ENCODE measurements at regions not wholly inside any gene's neighbourhood (a gene's known extent, or its start where the extent isn't known, plus 50 kb on each side); places are given as distances from the start of the nearest gene placed in this dataset.

DNA sequence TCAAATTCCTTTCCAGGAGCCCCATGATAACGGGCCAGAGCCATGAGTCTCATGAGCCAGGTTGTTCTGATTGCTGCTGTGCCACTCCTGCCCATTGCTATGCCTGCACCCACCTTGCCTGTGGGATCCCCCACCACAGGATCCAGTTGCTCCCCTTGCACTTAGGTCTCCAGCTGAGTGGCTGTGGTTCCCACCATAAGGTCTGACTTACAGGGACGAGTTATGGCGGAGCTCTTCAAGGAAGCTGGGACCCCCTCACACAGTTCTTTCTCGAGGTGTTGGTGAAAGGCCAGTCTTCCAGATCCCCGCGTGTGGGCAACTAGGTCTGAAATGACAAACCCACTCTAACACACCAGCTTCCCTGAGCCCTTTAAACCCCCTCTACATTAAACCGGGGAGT, 111.9 kb upstream of the C14orf180 start:
- no peak overlapping the region for H3K4me3 Mint-ChIP-seq
- H3K4me1 Mint-ChIP-seq: no peaks in the 10 kb centered on the region
- H3K27ac Mint-ChIP-seq (ENCODE audit: low read depth): no peak overlapping the region
- H3K27me3 Mint-ChIP-seq: peaks cover 42% of the 10 kb centered on the region
- ATAC-seq (replicated peaks; ENCODE audit: extremely low read depth, poor library complexity, severe bottlenecking): no peak
- DNase-seq (ENCODE audit: low spot score in 2 of 2): no peak
- no peaks in the 10 kb centered on the region for H3K36me3 Mint-ChIP-seq (ENCODE audit: insufficient read depth)
- no peaks in the 10 kb centered on the region for H3K9me3 Mint-ChIP-seq

DNA sequence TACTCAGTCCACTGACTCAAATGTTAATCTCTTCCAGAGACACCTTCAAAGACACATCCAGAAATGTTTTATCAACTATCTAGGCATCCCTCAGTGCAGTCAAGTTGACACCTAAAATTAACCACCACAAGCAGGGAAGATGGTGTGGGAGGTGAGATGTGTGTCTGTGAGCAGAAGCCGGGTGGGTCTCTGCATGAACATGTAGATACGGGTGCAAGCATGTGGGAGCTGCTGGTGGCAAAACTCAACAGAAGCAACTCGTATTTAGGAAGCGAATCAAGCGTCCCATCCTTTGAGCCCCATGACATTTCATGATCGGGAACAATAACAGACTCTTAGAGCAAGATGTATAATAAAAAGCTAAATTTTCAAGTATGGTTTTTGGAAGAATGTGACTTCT, 110.0 kb upstream of the C14orf180 start:
- Mint-ChIP-seq H3K9me3 (no peaks in the 10 kb centered on the region), H3K4me1 (no peaks in the 10 kb centered on the region), H3K36me3 (ENCODE audit: insufficient read depth) (no peaks in the 10 kb centered on the region), H3K27me3 (peaks cover 32% of the 10 kb centered on the region), H3K4me3 (no peak overlapping the region), H3K27ac (ENCODE audit: low read depth) (no peak overlapping the region)
- ATAC-seq (replicated peaks; ENCODE audit: extremely low read depth, poor library complexity, severe bottlenecking) (no peak), DNase-seq (ENCODE audit: low spot score in 2 of 2) (no peak)

DNA sequence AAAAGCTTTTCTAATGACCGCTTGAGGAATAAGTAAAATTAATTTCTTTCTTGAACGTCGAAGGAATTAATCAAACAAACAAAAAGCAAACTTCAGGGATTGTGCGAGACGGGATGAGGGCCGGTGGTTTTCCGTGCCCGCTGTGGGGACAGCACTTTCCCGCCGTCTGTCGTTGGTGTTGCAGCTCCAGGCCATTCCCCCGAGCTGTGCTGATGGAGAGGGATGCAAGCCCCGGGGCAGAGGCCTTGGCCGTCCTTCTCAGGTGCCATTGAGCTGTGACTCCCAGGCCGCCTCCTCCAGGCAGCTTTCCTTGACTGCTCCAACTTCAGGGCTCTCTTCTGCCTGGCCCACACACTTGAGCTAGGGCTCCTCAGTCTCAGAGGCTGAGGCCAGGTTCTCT, 109.0 kb upstream of the C14orf180 start:
- Mint-ChIP-seq H3K36me3 (ENCODE audit: insufficient read depth) (no peaks in the 10 kb centered on the region), H3K9me3 (no peaks in the 10 kb centered on the region), H3K4me3 (no peak overlapping the region), H3K4me1 (no peaks in the 10 kb centered on the region), H3K27me3 (peaks cover 22% of the 10 kb centered on the region), H3K27ac (ENCODE audit: low read depth) (no peak overlapping the region)
- no peak for ATAC-seq (replicated peaks; ENCODE audit: extremely low read depth, poor library complexity, severe bottlenecking)
- no peak for DNase-seq (ENCODE audit: low spot score in 2 of 2)

DNA sequence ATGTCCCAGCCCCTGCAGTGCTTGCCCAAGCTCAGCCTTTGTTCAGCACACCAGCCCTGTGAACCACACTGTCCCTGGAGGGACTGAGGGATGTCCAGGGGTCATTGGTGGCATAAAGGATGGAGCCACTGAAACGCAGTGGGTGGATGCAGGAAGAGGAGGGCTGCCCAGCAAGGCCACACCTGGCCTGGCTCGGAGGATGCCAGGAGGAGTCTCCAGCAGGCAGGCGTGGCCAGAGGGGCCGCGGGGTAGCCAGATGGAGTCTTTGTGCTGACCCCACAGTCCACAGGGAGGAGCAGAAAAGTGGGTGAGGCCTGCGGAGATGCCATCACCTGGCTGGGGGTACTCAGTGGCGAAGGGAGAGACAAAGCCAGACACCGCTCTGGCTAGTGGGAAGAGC, 108.5 kb upstream of the C14orf180 start:
- peaks cover 18% of the 10 kb centered on the region for H3K27me3 Mint-ChIP-seq
- H3K4me3 Mint-ChIP-seq: no peak overlapping the region
- H3K9me3 Mint-ChIP-seq: no peaks in the 10 kb centered on the region
- ATAC-seq (replicated peaks; ENCODE audit: extremely low read depth, poor library complexity, severe bottlenecking) (no peak), DNase-seq (ENCODE audit: low spot score in 2 of 2) (no peak)
- no peaks in the 10 kb centered on the region for H3K4me1 Mint-ChIP-seq
- H3K36me3 Mint-ChIP-seq (ENCODE audit: insufficient read depth): no peaks in the 10 kb centered on the region
- H3K27ac Mint-ChIP-seq (ENCODE audit: low read depth): no peak overlapping the region

DNA sequence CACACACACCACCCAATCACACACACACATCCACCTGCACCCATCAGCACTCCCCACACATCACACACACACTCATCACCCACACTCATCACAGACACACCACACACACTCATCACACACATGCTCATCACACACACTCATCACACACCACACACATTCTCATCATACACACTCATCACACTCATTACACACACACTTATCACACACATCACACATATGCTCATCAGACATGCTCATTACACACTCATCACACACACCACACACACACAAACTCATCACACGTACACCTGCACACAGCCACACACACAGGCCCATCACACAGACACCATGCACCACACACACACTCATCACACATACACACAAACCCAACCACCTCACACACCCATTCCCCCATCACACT, 107.5 kb upstream of the C14orf180 start:
- no peaks in the 10 kb centered on the region for H3K36me3 Mint-ChIP-seq (ENCODE audit: insufficient read depth)
- H3K4me3 Mint-ChIP-seq: no peak overlapping the region
- no peak overlapping the region for H3K27ac Mint-ChIP-seq (ENCODE audit: low read depth)
- DNase-seq (ENCODE audit: low spot score in 2 of 2): no peak
- H3K4me1 Mint-ChIP-seq: no peaks in the 10 kb centered on the region
- H3K9me3 Mint-ChIP-seq: no peaks in the 10 kb centered on the region
- H3K27me3 Mint-ChIP-seq: peaks cover 18% of the 10 kb centered on the region
- ATAC-seq (replicated peaks; ENCODE audit: extremely low read depth, poor library complexity, severe bottlenecking): no peak

DNA sequence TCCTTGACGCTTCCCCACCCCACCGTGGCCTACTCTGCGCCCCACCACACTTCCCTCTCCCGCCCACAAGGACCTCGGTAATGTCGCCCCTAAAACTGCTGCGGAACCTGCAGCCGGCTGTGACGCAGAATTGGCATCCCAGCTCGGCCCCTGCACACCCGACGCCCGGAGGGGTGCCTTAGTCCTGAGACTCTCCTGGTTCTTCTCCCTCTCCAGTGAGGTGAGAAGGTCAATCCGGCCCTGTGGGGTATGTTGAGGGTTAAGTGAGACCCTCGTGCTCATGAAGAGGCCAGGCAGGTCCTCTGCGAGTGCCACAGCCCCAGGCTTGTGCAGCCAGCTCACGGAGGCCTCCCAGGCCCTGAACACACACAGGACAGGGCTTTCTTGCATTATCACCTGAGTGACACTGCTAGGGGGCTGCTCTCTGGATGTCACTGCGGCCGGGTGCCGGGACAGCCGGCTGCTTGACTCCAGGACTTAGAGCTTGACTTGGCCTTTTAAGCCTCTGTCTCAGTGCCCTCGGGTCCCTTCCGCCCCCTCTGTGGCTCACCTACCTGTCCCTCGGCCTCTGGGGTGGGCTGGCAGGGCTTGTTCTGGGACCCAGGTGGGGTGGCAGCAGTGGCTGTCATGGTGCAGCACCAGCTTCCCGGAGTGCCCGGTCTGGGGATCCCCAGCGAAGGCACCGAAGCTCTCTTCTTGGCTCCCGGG, 106.9 kb upstream of the C14orf180 start:
- no peak for ATAC-seq (replicated peaks; ENCODE audit: extremely low read depth, poor library complexity, severe bottlenecking)
- Mint-ChIP-seq H3K9me3 (no peaks in the 10 kb centered on the region), H3K4me3 (no peak overlapping the region)

DNA sequence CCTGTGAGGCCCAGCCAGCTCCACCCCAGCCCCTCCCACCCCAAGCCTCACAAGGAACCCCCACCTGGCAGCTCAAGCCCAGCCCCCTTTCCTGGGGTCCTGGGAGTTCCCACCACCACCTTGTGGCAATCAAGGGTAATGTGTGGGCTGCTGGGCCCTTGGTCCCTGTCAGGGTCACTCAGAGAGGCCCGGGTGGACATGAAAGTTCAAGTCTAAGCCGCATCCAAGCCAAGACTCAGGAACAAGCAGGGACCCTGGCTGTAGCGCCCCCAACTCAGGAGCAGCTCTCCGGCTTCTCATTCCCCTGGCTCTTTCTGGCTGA, 106.4 kb upstream of the C14orf180 start:
- DNase-seq (ENCODE audit: low spot score in 2 of 2) (no peak), ATAC-seq (replicated peaks; ENCODE audit: extremely low read depth, poor library complexity, severe bottlenecking) (no peak)
- H3K4me3 Mint-ChIP-seq: no peak overlapping the region
- H3K4me1 Mint-ChIP-seq: no peaks in the 10 kb centered on the region
- no peaks in the 10 kb centered on the region for H3K9me3 Mint-ChIP-seq
- no peaks in the 10 kb centered on the region for H3K36me3 Mint-ChIP-seq (ENCODE audit: insufficient read depth)
- peaks cover 12% of the 10 kb centered on the region for H3K27me3 Mint-ChIP-seq
- H3K27ac Mint-ChIP-seq (ENCODE audit: low read depth): no peak overlapping the region

More for the DNA sequence above, 106.9 kb upstream of the C14orf180 start:
- no peak for DNase-seq (ENCODE audit: low spot score in 2 of 2)
- Mint-ChIP-seq H3K36me3 (ENCODE audit: insufficient read depth) (no peaks in the 10 kb centered on the region), H3K4me1 (no peaks in the 10 kb centered on the region), H3K27me3 (peaks cover 17% of the 10 kb centered on the region), H3K27ac (ENCODE audit: low read depth) (no peak overlapping the region)

DNA sequence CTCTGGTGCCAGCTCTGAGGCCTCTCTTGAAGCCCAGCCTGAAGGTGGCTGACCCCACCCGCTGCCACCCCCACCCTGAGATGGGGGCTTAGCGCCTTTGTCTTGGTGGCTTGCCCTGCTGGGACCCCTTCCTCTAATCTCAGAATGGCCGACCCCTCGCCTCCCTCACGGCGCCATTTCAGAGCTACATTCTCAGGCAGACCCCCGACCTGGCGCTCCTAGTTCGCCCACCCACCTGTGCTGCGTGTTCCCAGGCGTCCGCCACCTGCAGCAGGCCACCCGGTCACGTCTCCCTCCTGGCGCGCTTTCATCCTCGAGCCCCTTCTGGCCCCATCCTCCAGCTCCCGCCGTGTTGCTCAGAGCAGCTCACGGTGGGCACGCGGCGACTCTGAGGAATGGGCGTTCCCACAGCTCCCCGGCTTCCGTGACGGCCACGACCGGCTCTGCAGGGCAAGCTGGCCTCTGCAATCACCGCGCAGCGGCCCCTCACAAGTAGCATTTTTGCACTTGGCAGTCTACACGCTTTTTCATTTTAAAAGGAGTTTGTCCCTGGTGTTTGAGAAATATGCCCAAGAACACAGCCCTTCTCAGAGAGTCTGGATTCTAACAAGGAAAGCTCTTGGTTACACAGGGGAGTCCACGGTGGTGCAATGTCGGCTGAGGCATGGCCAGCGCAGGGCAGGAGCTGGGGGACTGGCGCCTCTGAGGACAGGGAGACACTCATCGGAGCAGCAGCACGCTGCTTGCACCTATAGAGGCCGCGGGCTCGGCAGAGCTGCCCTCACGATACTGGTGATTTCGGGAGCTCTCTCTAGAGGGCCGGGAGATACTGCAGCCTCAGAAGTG, 105.7 kb upstream of the C14orf180 start:
- DNase-seq (ENCODE audit: low spot score in 2 of 2) (no peak), ATAC-seq (replicated peaks; ENCODE audit: extremely low read depth, poor library complexity, severe bottlenecking) (no peak)
- Mint-ChIP-seq H3K27ac (ENCODE audit: low read depth) (no peak overlapping the region), H3K27me3 (peaks cover 10% of the 10 kb centered on the region), H3K36me3 (ENCODE audit: insufficient read depth) (no peaks in the 10 kb centered on the region), H3K4me1 (no peaks in the 10 kb centered on the region), H3K4me3 (no peak overlapping the region), H3K9me3 (no peaks in the 10 kb centered on the region)

DNA sequence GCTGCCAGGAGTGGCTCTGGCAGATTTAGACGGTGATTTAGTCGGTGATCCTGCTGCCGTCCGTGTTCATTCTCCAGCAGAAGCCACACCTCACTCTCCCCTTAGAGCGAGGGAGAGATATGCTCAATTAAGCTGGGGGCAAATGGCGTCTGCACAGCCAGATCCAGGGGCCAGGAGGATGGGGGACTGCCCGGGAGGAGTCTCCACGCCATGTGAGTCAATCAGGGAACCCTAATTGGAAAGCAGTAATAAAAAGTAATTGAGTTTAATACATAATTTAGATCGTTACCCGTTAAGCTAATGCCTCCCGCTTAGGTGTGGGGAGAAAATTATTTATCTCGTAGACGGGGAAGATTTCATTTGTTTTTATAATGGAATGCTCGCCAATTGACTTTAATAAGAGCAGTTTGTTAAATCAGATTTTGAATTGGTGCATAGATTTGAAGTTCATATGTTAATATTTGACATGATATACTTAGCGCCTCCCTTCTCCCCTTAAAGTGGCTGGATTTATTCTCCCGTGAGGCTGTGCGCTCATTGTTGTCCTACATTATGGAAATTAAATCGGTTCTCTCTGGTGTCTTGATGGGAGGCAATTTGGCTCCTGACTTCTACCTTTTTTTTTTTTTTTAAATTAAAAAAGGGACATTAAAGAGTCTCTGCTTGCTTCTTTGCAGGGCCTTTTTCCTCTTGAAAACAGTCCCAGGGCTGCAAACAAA, 104.9 kb upstream of the C14orf180 start:
- no peaks in the 10 kb centered on the region for H3K36me3 Mint-ChIP-seq (ENCODE audit: insufficient read depth)
- no peaks in the 10 kb centered on the region for H3K4me1 Mint-ChIP-seq
- DNase-seq (ENCODE audit: low spot score in 2 of 2): no peak
- H3K27ac Mint-ChIP-seq (ENCODE audit: low read depth): no peak overlapping the region
- no peaks in the 10 kb centered on the region for H3K9me3 Mint-ChIP-seq
- H3K4me3 Mint-ChIP-seq: no peak overlapping the region
- peaks cover 18% of the 10 kb centered on the region for H3K27me3 Mint-ChIP-seq
- no peak for ATAC-seq (replicated peaks; ENCODE audit: extremely low read depth, poor library complexity, severe bottlenecking)

DNA sequence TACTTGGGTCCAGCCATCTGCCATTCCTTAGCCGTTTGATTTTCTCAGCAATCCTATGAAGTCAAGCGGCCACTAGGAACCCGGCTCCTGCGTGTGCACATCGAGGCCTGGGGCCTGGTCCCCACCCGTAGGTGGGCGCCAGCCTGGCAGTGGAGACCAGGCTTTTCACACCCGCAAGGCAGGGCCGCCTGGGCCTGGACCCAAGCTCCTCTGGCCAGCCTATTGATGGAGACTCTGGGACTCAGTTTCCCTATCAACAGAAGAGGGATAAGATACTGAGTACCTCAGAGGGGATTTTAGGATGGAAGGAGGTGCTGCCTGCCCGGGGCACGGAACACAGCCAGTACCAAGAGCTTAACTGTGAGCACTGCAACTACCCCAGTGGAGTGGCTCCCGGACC, 104.3 kb upstream of the C14orf180 start:
- H3K4me3 Mint-ChIP-seq: no peak overlapping the region
- ATAC-seq (replicated peaks; ENCODE audit: extremely low read depth, poor library complexity, severe bottlenecking): no peak
- peaks cover 18% of the 10 kb centered on the region for H3K27me3 Mint-ChIP-seq
- no peaks in the 10 kb centered on the region for H3K4me1 Mint-ChIP-seq
- no peaks in the 10 kb centered on the region for H3K36me3 Mint-ChIP-seq (ENCODE audit: insufficient read depth)
- no peaks in the 10 kb centered on the region for H3K9me3 Mint-ChIP-seq
- H3K27ac Mint-ChIP-seq (ENCODE audit: low read depth): no peak overlapping the region
- no peak for DNase-seq (ENCODE audit: low spot score in 2 of 2)

DNA sequence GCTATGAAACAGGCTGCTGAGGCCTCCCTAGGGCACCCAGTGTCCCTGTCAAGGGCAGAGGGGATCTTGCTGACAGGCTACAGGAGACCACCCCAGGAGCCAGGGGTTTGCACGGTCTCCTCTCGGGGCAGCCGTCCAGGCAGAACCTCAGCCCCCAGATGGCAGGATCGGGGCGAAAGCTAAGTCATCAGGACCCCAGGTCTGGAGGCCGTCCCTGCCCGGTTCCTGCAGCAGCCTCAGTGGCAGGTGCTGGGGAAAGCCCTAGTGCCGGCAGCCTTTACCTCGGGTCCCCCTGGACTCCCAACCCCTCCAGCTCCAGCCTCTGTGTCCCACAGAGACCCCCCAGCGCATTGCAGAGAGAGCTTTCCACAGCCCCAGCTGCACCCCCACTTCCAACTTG, 103.8 kb upstream of the C14orf180 start:
- no peaks in the 10 kb centered on the region for H3K4me1 Mint-ChIP-seq
- no peak overlapping the region for H3K4me3 Mint-ChIP-seq
- H3K36me3 Mint-ChIP-seq (ENCODE audit: insufficient read depth): no peaks in the 10 kb centered on the region
- peaks cover under 1% of the 10 kb centered on the region for H3K9me3 Mint-ChIP-seq
- peaks cover 18% of the 10 kb centered on the region for H3K27me3 Mint-ChIP-seq
- no peak overlapping the region for H3K27ac Mint-ChIP-seq (ENCODE audit: low read depth)
- no peak for ATAC-seq (replicated peaks; ENCODE audit: extremely low read depth, poor library complexity, severe bottlenecking)
- DNase-seq (ENCODE audit: low spot score in 2 of 2): no peak

DNA sequence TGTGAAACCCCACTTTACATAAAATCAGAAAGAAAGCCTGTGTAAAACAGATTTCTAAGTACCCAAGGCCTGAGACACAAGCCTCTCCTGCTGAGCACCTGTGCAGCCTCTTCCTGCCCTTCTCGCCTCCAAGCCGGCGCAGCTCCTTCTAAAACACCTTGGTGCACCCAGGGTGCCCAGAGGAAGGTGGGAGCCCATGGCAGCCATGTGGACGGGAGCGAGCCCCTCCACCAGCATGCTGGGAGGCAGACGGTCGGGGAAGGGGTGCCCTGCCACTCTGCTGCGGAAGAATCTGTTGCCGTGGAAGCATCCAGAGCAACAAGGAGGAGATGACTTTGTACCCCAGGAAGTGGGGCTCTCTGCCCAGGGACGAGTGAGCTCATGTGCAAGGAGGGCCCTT, 103.1 kb upstream of the C14orf180 start:
- ATAC-seq (replicated peaks; ENCODE audit: extremely low read depth, poor library complexity, severe bottlenecking): no peak
- no peaks in the 10 kb centered on the region for H3K4me1 Mint-ChIP-seq
- H3K27ac Mint-ChIP-seq (ENCODE audit: low read depth): no peak overlapping the region
- H3K4me3 Mint-ChIP-seq: no peak overlapping the region
- no peaks in the 10 kb centered on the region for H3K36me3 Mint-ChIP-seq (ENCODE audit: insufficient read depth)
- H3K27me3 Mint-ChIP-seq: peaks cover 18% of the 10 kb centered on the region
- peaks cover 6% of the 10 kb centered on the region for H3K9me3 Mint-ChIP-seq
- DNase-seq (ENCODE audit: low spot score in 2 of 2): no peak

Data from central memory CD8-positive, alpha-beta T cell (primary cell).